ENCODE measurements at regions not wholly inside any gene's neighbourhood (a gene's known extent, or its start where the extent isn't known, plus 50 kb on each side); places are given as distances from the start of the nearest gene placed in this dataset.

DNA sequence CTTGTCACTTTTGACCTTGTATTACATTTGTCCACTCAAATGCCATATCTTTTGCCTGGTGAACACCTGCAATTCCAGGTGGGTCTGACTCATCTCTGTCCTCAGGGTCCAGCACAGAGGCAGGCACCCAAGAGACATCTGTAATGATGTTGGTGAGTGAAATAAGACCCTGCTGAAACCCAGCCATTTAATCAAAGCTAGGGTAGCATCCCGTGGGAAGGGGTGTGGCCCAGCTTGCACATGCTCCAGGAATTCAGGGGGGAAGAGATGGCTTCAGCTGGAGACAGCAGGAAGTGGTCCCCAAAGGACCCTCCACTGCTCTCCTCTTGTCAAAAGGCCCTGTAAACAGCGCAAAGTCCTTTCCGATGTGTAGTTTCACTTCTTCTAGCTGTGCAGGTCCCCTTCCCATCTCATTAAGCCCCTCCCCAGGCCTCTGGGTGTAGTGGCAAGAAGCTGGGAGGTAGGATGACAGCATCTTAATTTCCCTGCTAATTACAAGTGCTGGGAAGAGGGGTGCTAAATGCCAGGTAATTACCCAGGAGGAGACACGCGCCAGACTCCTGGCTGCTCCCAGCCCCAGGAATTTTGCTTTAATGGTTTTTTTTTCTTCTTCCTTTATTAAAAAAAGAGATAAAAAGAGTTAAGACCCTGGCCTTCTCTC, 54.4 kb upstream of the TRABD2B start:
- Mint-ChIP-seq H3K36me3 (no peaks in the 10 kb centered on the region), H3K9me3 (no peaks in the 10 kb centered on the region), H3K4me3 (no peak overlapping the region), H3K27ac (no peak overlapping the region), H3K27me3 (ENCODE audit: low read depth) (peaks cover 56% of the 10 kb centered on the region), H3K4me1 (peaks cover 24% of the 10 kb centered on the region)
- ATAC-seq (no peak), DNase-seq (ENCODE audit: low spot score) (no peak)
- ChIA-PET POLR2A (interaction anchor here (0.6 kb wide), 1 partner anchor 42 kb away, joined by 8 read pairs; no protein-coding TSS in a partner anchor), CTCF (interaction anchor here (1.4 to 5.5 kb wide), 3 partner anchors 10 to 326 kb away, joined by 3 to 25 read pairs (median 11); partner anchors contain the start of gene TRABD2B)
- TF ChIP-seq AR (CRISPR knock-in tag; IDR thresholded peaks at IDR 0.05) (no peak), ZNF121 (CRISPR knock-in tag; IDR thresholded peaks at IDR 0.05) (no peak), SOX15 (CRISPR knock-in tag; IDR thresholded peaks at IDR 0.05) (no peak), ZBTB43 (CRISPR knock-in tag; IDR thresholded peaks at IDR 0.05) (no peak)

DNA sequence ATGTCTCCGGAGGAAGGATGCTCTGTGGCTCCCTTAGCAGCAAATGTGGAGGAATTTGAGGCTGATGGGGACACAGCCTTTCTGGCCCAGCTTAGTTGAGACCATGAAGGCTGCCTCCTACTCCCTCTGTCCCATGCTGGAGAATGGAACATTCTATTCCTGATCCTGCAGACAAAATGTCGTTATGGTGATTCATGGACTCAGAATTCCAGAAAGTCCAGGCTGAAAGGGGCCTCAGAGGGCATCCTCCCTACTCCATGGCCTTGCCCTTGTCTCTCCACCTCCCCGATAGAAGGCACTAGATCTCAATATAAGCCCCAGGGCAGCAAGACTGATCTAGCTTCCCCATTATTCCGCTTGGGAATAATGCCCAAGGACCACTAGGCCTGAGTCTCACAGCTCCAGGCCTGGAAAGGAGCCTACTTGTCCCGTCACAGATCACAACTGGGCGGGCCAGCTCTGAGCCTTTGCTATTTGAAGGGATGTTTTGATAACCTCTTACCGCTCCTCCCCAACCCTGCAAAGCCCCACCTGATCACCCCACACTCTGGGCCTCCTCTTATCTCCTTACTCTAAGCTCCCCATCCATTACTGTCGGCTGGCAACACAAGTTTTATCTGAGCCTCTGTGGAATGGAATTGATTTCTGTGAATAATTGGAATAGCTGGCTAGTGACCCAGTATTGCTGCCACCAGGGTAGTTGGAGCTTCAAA, 52.8 kb upstream of the TRABD2B start:
- peaks cover 49% of the 10 kb centered on the region for H3K27me3 Mint-ChIP-seq (ENCODE audit: low read depth)
- ATAC-seq (no peak), DNase-seq (ENCODE audit: low spot score) (no peak)
- H3K27ac Mint-ChIP-seq: no peak overlapping the region
- ChIA-PET POLR2A (interaction anchor here (0.7 kb wide), 1 partner anchor 67 kb away, joined by 3 read pairs; no protein-coding TSS in a partner anchor), CTCF (interaction anchor here (0.9 to 5.5 kb wide), 3 partner anchors 11 to 52 kb away, joined by 3 to 25 read pairs (median 7); partner anchors contain the start of gene TRABD2B)
- TF ChIP-seq ZBTB21 (CRISPR knock-in tag; IDR thresholded peaks at IDR 0.05; ENCODE audit: borderline replicate concordance) (no peak), HMGXB4 (CRISPR knock-in tag; IDR thresholded peaks at IDR 0.05) (no peak), CREB1 (CRISPR knock-in tag; IDR thresholded peaks at IDR 0.05) (no peak), SMAD4 (CRISPR knock-in tag; IDR thresholded peaks at IDR 0.05) (no peak), NR3C1 (CRISPR knock-in tag; conservative IDR thresholded peaks at IDR 0.05; ENCODE audit: low read depth) (no peak), ZMAT4 (CRISPR knock-in tag; IDR thresholded peaks at IDR 0.05) (no peak), ZNF281 (CRISPR knock-in tag; IDR thresholded peaks at IDR 0.05) (no peak), CBFB (CRISPR knock-in tag; IDR thresholded peaks at IDR 0.05; ENCODE audit: low read depth) (no peak), ZNF425 (CRISPR knock-in tag; conservative IDR thresholded peaks at IDR 0.05) (no peak)
- TF ChIP-seq, protein P1, sequence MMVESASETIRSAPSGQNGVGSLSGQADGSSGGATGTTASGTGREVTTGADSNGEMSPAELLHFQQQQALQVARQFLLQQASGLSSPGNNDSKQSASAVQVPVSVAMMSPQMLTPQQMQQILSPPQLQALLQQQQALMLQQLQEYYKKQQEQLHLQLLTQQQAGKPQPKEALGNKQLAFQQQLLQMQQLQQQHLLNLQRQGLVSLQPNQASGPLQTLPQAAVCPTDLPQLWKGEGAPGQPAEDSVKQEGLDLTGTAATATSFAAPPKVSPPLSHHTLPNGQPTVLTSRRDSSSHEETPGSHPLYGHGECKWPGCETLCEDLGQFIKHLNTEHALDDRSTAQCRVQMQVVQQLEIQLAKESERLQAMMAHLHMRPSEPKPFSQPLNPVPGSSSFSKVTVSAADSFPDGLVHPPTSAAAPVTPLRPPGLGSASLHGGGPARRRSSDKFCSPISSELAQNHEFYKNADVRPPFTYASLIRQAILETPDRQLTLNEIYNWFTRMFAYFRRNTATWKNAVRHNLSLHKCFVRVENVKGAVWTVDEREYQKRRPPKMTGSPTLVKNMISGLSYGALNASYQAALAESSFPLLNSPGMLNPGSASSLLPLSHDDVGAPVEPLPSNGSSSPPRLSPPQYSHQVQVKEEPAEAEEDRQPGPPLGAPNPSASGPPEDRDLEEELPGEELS (CRISPR knock-in tag; IDR thresholded peaks at IDR 0.05): no peak
- H3K4me1 Mint-ChIP-seq: peaks cover 7% of the 10 kb centered on the region
- H3K36me3 Mint-ChIP-seq: no peaks in the 10 kb centered on the region
- no peak overlapping the region for H3K4me3 Mint-ChIP-seq
- H3K9me3 Mint-ChIP-seq: no peaks in the 10 kb centered on the region
